Gastrocnemius medialis (tissue), 4 donors: ENCODE measurements at regions not wholly inside any gene's neighbourhood (a gene's known extent, or its start where the extent isn't known, plus 50 kb on each side); places are given as distances from the start of the nearest gene placed in this dataset.

ENCODE experiments used
- ATAC-seq, 2 donors: fragments of 150-250 bp; one replicate each; pipeline ENCODE4 v1.9.1; 2016
- DNase-seq, 2 donors: peaks; one replicate each; pipeline ENCODE4 v3.0.0-alpha.2; 2019
- H3K27ac ChIP-seq, 4 donors: fragments of 200-600 bp; sonication (generic); 1 replicate in 1 of 4; 2 replicates in 3 of 4; pipeline ENCODE4 v1.5.1; 2016 to 2018; ENCODE audit warnings: mild to moderate bottlenecking in 2 of 4, moderate library complexity in 1 of 4
- H3K27me3 ChIP-seq, 3 donors: fragments of 200-600 bp; sonication (generic) in 2 of 3; 1 replicate in 1 of 3; 2 replicates in 2 of 3; pipeline versions ENCODE4 v1.5.1 to v1.6.0; 2016 to 2019; ENCODE audit warnings: mild to moderate bottlenecking in 1 of 3, moderate library complexity in 1 of 3
- H3K36me3 ChIP-seq, 2 donors: fragments of 200-600 bp; sonication (generic) in 1 of 2; one replicate each; pipeline ENCODE4 v1.5.1; 2017 to 2018
- H3K4me1 ChIP-seq, 2 donors: fragments of 200-600 bp; sonication (generic) in 1 of 2; one replicate each; pipeline ENCODE4 v1.5.1; 2016 to 2017; ENCODE audit warnings: mild to moderate bottlenecking in 2 of 2
- H3K4me3 ChIP-seq, 4 donors: fragments of 200-600 bp; sonication (generic) in 3 of 4; 1 replicate in 1 of 4; 2 replicates in 3 of 4; pipeline ENCODE4 v1.5.1; 2016 to 2019; ENCODE audit warnings: mild to moderate bottlenecking in 2 of 4
- H3K9me3 ChIP-seq, 3 donors: fragments of 200-600 bp; sonication (generic) in 2 of 3; 1 replicate in 1 of 3; 2 replicates in 2 of 3; pipeline ENCODE4 v1.5.1; 2016 to 2019
- POLR2A ChIP-seq, 2 donors: fragments of 450-650 bp; IDR thresholded peaks; one replicate each; pipeline ENCODE4 v1.6.1; 2017; ENCODE audit warnings: antibody characterized with exemption in 2 of 2, mild to moderate bottlenecking in 2 of 2, moderate library complexity in 2 of 2
- in situ Hi-C, 4 donors: fragments of 200-750 bp; cut with MboI; loops; one replicate each; pipeline versions ENCODE4 v1.15.0 to v1.8.0; 2017; ENCODE audit warnings: low sequenced_read_pairs in 4 of 4
- intact Hi-C: fragments of 100-400 bp; cut with DNase I; formaldehyde crosslinking; loops from one replicate; pipeline ENCODE4 v1.15.1; 2023; ENCODE audit warnings: low total_unique reads
- TF ChIP-seq, protein P1 (sequence below), 5 experiments: fragments of 450-650 bp in 3 of 5; fragments of 200-600 bp in 2 of 5; sonication (generic) in 2 of 5; IDR thresholded peaks in 4 of 5; conservative IDR thresholded peaks in 1 of 5; 1 replicate in 4 of 5; 2 replicates in 1 of 5; pipeline ENCODE4 v1.5.1; 2016 to 2019; ENCODE audit warnings: antibody characterized with exemption in 5 of 5, mild to moderate bottlenecking in 3 of 5, moderate library complexity in 3 of 5

GRCh38 chr20:22768266-22769178 is 184.2 kb upstream of the FOXA2 start:
- no peak for ATAC-seq
- intact Hi-C loops (no loop called here), in situ Hi-C loops (no loop called here)
- DNase-seq: no peak
- Histone ChIP-seq H3K4me1 (peaks cover 2 to 11% of the 10 kb centered on the region in 2 donors), H3K36me3 (no peaks in the 10 kb centered on the region), H3K4me3 (no peak overlapping the region), H3K27ac (no peak overlapping the region), H3K9me3 (no peaks in the 10 kb centered on the region), H3K27me3 (no peaks in the 10 kb centered on the region)
- no peak for TF ChIP-seq POLR2A (IDR thresholded peaks at IDR 0.05)
- TF ChIP-seq, protein P1, sequence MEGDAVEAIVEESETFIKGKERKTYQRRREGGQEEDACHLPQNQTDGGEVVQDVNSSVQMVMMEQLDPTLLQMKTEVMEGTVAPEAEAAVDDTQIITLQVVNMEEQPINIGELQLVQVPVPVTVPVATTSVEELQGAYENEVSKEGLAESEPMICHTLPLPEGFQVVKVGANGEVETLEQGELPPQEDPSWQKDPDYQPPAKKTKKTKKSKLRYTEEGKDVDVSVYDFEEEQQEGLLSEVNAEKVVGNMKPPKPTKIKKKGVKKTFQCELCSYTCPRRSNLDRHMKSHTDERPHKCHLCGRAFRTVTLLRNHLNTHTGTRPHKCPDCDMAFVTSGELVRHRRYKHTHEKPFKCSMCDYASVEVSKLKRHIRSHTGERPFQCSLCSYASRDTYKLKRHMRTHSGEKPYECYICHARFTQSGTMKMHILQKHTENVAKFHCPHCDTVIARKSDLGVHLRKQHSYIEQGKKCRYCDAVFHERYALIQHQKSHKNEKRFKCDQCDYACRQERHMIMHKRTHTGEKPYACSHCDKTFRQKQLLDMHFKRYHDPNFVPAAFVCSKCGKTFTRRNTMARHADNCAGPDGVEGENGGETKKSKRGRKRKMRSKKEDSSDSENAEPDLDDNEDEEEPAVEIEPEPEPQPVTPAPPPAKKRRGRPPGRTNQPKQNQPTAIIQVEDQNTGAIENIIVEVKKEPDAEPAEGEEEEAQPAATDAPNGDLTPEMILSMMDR (IDR thresholded peaks at IDR 0.05 in 4 of 5, conservative IDR thresholded peaks at IDR 0.05 in 1 of 5): no peak

DNA sequence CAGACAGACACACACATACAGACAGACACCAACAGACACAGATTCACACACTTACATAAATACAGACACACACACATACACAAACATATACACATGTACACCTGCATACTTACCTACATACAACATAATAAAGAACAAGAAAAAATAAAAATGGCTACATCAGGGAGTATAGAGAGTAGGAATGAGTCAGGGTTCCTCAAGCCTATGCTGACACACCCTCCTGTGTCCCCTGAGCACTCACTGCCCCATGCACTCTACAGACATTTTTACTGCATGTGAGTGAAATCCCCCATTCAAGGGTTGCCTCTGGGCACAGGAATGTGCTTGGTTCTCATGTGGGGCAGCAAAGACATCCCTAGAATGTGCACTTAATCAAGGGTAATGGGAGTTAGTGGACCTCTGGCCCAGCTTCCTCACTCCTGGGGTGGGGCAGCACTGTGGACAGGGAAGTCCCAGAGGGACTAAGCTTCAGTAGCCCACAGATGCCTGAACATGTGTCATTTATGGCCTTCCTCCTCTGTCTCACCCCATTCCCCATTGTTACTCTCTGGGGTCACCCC is 185.9 kb upstream of the FOXA2 start:
- ATAC-seq: no peak
- no peaks in the 10 kb centered on the region for H3K27me3 ChIP-seq
- H3K4me3 ChIP-seq: no peak overlapping the region
- in situ Hi-C loops (no loop called here), intact Hi-C loops (no loop called here)
- H3K9me3 ChIP-seq: no peaks in the 10 kb centered on the region
- DNase-seq: no peak
- no peak overlapping the region for H3K27ac ChIP-seq
- TF ChIP-seq, protein P1 (IDR thresholded peaks at IDR 0.05 in 4 of 5, conservative IDR thresholded peaks at IDR 0.05 in 1 of 5): no peak
- TF ChIP-seq POLR2A (IDR thresholded peaks at IDR 0.05): no peak
- no peaks in the 10 kb centered on the region for H3K36me3 ChIP-seq
- H3K4me1 ChIP-seq: peaks cover 0 to 9% of the 10 kb centered on the region in 2 donors

DNA sequence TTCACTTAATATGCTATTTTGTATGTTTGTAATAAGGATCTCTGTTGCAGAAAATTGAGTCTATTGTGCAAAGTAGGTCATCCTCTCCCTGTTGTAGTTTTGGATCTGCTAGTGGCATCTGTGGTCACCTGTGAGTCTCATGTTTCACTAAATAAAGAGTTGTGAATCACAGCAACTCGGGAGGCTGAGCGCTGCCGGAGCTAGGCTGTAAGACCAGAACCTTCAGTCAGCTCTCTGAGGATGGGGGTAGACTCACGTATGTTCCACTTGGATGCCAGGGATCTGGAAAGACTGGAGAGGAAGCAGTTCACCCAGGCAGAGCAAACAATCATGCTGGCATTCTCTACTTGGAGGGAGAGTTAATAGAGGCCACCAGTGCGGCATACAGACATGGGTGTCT is 187.3 kb upstream of the FOXA2 start:
- intact Hi-C loops: no loop called here
- in situ Hi-C loops: no loop called here
- Histone ChIP-seq H3K9me3 (no peaks in the 10 kb centered on the region), H3K36me3 (no peaks in the 10 kb centered on the region), H3K4me1 (peaks cover 0 to 9% of the 10 kb centered on the region in 2 donors), H3K27me3 (no peaks in the 10 kb centered on the region), H3K27ac (peak overlapping the region in 2 of 4 donors; percentile 29 to 38), H3K4me3 (no peak overlapping the region)
- peak; percentile 25 to 28 for DNase-seq
- no peak for TF ChIP-seq POLR2A (IDR thresholded peaks at IDR 0.05)
- TF ChIP-seq, protein P1 (IDR thresholded peaks at IDR 0.05 in 4 of 5, conservative IDR thresholded peaks at IDR 0.05 in 1 of 5): no peak
- peak; percentile 86 to 94 for ATAC-seq

DNA sequence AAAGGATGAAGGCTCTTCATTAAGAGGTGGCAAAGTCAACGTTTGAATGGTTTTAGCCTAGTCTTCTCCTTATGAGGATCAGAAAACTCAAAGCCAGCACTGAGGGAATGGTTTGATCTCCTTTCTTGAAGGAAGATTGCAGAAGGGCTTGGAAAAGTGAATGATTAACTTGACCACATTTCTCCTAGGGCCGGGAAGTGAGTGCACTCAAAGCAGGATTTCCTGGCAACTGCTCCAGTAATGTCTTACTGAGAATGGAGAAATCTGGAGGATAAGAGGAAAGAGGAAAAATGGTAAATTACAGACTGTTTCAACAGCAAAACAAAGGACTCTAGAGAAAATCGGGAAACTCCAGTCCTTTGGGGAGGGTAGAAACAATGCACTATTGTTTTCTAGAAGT is 189.0 kb upstream of the FOXA2 start:
- Histone ChIP-seq H3K36me3 (no peaks in the 10 kb centered on the region), H3K4me1 (peaks cover 0 to 9% of the 10 kb centered on the region in 2 donors), H3K27ac (no peak overlapping the region), H3K27me3 (no peaks in the 10 kb centered on the region), H3K9me3 (no peaks in the 10 kb centered on the region), H3K4me3 (no peak overlapping the region)
- no peak for ATAC-seq
- intact Hi-C loops: no loop called here
- no peak for DNase-seq
- in situ Hi-C loops: no loop called here
- TF ChIP-seq, protein P1 (IDR thresholded peaks at IDR 0.05 in 4 of 5, conservative IDR thresholded peaks at IDR 0.05 in 1 of 5): no peak
- no peak for TF ChIP-seq POLR2A (IDR thresholded peaks at IDR 0.05)
